ENCODE measurements at regions not wholly inside any gene's neighbourhood (a gene's known extent, or its start where the extent isn't known, plus 50 kb on each side); places are given as distances from the start of the nearest gene placed in this dataset.

GRCh38 chr6:105898286-105898685, 187.8 kb upstream of the PRDM1 start:
- peaks cover 10% of the 10 kb centered on the region in 2 donors for H3K4me1 Mint-ChIP-seq
- no peak overlapping the region for H3K27ac Mint-ChIP-seq
- no peaks in the 10 kb centered on the region for H3K36me3 Mint-ChIP-seq
- Histone ChIP-seq H3K4me3 (ENCODE audit: low read length) (no peak overlapping the region), H3K27me3 (ENCODE audit: control insufficient read depth, insufficient read depth, low read length) (no peaks in the 10 kb centered on the region), H3K36me3 (ENCODE audit: control insufficient read depth, insufficient read depth, low read length) (no peaks in the 10 kb centered on the region), H3K4me1 (ENCODE audit: control insufficient read depth, insufficient read depth, low read length) (peaks cover 7% of the 10 kb centered on the region), H3K9me3 (ENCODE audit: control insufficient read depth, insufficient read depth, low read length) (no peaks in the 10 kb centered on the region), H3K27ac (ENCODE audit: low read length) (no peak overlapping the region)
- intact Hi-C loops (cut with micrococcal nuclease) = no loop called here
- H3K27me3 Mint-ChIP-seq (ENCODE audit: low read depth in 2 of 2) = peaks cover 11% of the 10 kb centered on the region in 2 donors
- H3K9me3 Mint-ChIP-seq = no peaks in the 10 kb centered on the region
- DNase-seq (no peak), ATAC-seq (no peak)
- no peak for TF ChIP-seq CTCF (IDR thresholded peaks at IDR 0.05)
- 69% methylated on average over 4 of the region's 5 CpGs for WGBS (ENCODE audit: insufficient coverage)
- no peak overlapping the region for H3K4me3 Mint-ChIP-seq

- H3K4me1 Mint-ChIP-seq = peaks cover 10% of the 10 kb centered on the region in 2 donors
- 89% methylated on average over 1 of the region's 1 CpG for WGBS (ENCODE audit: insufficient coverage)
- no peaks in the 10 kb centered on the region for H3K36me3 ChIP-seq (ENCODE audit: control insufficient read depth, insufficient read depth, low read length)
- no peaks in the 10 kb centered on the region for H3K9me3 ChIP-seq (ENCODE audit: control insufficient read depth, insufficient read depth, low read length)
- no peak for ATAC-seq
- H3K36me3 Mint-ChIP-seq = no peaks in the 10 kb centered on the region
- DNase-seq = no peak
- H3K27ac Mint-ChIP-seq = no peak overlapping the region
- H3K4me3 ChIP-seq (ENCODE audit: low read length) = no peak overlapping the region
- intact Hi-C loops (cut with micrococcal nuclease) = no loop called here
- no peak for TF ChIP-seq CTCF (IDR thresholded peaks at IDR 0.05)
- H3K4me3 Mint-ChIP-seq = no peak overlapping the region
- peaks cover 7% of the 10 kb centered on the region for H3K4me1 ChIP-seq (ENCODE audit: control insufficient read depth, insufficient read depth, low read length)
- no peaks in the 10 kb centered on the region for H3K27me3 ChIP-seq (ENCODE audit: control insufficient read depth, insufficient read depth, low read length)
- no peak overlapping the region for H3K27ac ChIP-seq (ENCODE audit: low read length)
- H3K27me3 Mint-ChIP-seq (ENCODE audit: low read depth in 2 of 2) = peaks cover 11 to 14% of the 10 kb centered on the region in 2 donors
- no peaks in the 10 kb centered on the region for H3K9me3 Mint-ChIP-seq
These were observed 189.0 kb upstream of the PRDM1 start for GRCh38 chr6:105897131-105897530.

GRCh38 chr6:105896821-105897095, 189.4 kb upstream of the PRDM1 start:
- Mint-ChIP-seq H3K4me3 (no peak overlapping the region), H3K4me1 (peaks cover 10% of the 10 kb centered on the region in 2 donors), H3K9me3 (no peaks in the 10 kb centered on the region), H3K27ac (no peak overlapping the region), H3K27me3 (ENCODE audit: low read depth in 2 of 2) (peaks cover 11 to 14% of the 10 kb centered on the region in 2 donors), H3K36me3 (no peaks in the 10 kb centered on the region)
- Histone ChIP-seq H3K27ac (ENCODE audit: low read length) (no peak overlapping the region), H3K36me3 (ENCODE audit: control insufficient read depth, insufficient read depth, low read length) (no peaks in the 10 kb centered on the region), H3K4me3 (ENCODE audit: low read length) (no peak overlapping the region), H3K4me1 (ENCODE audit: control insufficient read depth, insufficient read depth, low read length) (peaks cover 7% of the 10 kb centered on the region), H3K27me3 (ENCODE audit: control insufficient read depth, insufficient read depth, low read length) (no peaks in the 10 kb centered on the region), H3K9me3 (ENCODE audit: control insufficient read depth, insufficient read depth, low read length) (no peaks in the 10 kb centered on the region)
- intact Hi-C loops (cut with micrococcal nuclease) = no loop called here
- DNase-seq (no peak), ATAC-seq (no peak)
- WGBS (ENCODE audit: insufficient coverage) = 77% methylated on average over 3 of the region's 3 CpGs
- no peak for TF ChIP-seq CTCF (IDR thresholded peaks at IDR 0.05)

DNA sequence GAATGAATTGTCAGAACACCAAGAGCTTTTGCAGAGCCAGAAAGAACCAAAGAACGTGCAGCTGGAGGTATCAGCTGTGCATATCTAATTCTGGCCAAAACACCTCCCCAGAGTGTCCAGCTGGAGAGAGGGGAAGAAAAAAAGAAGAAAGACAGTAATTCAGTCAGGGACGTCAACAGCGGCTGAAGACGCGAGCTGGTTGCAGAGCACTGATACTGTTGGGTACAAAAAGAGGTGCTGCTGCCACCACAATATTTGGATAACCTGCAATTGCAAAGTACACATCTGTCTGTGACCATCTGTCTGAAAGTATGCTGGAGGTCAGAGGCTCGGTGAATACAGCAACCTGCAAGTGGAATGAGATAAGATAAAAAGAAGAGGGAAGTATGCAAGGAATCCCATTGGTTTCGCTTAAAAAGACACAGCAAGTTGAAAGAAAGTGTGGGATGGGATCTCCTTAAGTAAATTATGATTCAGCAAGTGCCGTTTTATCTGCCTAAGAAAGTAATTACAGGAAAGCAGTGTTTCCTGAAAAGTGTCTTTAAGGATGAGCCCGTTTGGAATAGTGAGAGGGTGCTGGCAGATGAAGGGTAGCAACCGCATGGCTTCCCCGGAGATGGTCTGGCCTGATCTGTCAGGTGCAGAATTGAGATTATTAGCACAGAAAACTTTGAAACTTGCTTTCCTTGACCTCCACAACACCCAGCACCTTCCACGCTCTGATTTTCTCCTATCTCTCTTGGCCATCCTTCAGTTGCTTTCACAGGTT, 189.9 kb upstream of the PRDM1 start:
- Mint-ChIP-seq H3K27me3 (ENCODE audit: low read depth in 2 of 2) (peaks cover 11 to 16% of the 10 kb centered on the region in 2 donors), H3K36me3 (no peaks in the 10 kb centered on the region), H3K27ac (no peak overlapping the region), H3K4me1 (peaks cover 10% of the 10 kb centered on the region in 2 donors), H3K9me3 (no peaks in the 10 kb centered on the region), H3K4me3 (no peak overlapping the region)
- DNase-seq (no peak), ATAC-seq (no peak)
- no peaks in the 10 kb centered on the region for H3K36me3 ChIP-seq (ENCODE audit: control insufficient read depth, insufficient read depth, low read length)
- intact Hi-C loops (cut with micrococcal nuclease) = no loop called here
- no peaks in the 10 kb centered on the region for H3K9me3 ChIP-seq (ENCODE audit: control insufficient read depth, insufficient read depth, low read length)
- 73% methylated on average over 12 of the region's 12 CpGs for WGBS (ENCODE audit: insufficient coverage)
- no peak overlapping the region for H3K27ac ChIP-seq (ENCODE audit: low read length)
- H3K4me1 ChIP-seq (ENCODE audit: control insufficient read depth, insufficient read depth, low read length) = peaks cover 7% of the 10 kb centered on the region
- no peaks in the 10 kb centered on the region for H3K27me3 ChIP-seq (ENCODE audit: control insufficient read depth, insufficient read depth, low read length)
- H3K4me3 ChIP-seq (ENCODE audit: low read length) = no peak overlapping the region
- TF ChIP-seq CTCF (IDR thresholded peaks at IDR 0.05) = no peak

Data from natural killer cell (primary cell).